Suprapubic skin (tissue), 3 donors: ENCODE measurements at regions not wholly inside any gene's neighbourhood (a gene's known extent, or its start where the extent isn't known, plus 50 kb on each side); places are given as distances from the start of the nearest gene placed in this dataset.

Source experiments
- EP300 ChIP-seq: sonication (generic); formaldehyde crosslinking; IDR thresholded peaks from one replicate; pipeline ENCODE4 v1.6.1; 2017; ENCODE audit warnings: antibody characterized with exemption
- TF ChIP-seq, protein P1 (sequence below), 2 donors: fragments of 200-600 bp in 1 of 2; fragments of 450-650 bp in 1 of 2; sonication (generic) in 1 of 2; IDR thresholded peaks; one replicate each; pipeline ENCODE4 v1.5.1; 2016 to 2019; ENCODE audit warnings: antibody characterized with exemption in 2 of 2, mild to moderate bottlenecking in 1 of 2, moderate library complexity in 1 of 2

DNA sequence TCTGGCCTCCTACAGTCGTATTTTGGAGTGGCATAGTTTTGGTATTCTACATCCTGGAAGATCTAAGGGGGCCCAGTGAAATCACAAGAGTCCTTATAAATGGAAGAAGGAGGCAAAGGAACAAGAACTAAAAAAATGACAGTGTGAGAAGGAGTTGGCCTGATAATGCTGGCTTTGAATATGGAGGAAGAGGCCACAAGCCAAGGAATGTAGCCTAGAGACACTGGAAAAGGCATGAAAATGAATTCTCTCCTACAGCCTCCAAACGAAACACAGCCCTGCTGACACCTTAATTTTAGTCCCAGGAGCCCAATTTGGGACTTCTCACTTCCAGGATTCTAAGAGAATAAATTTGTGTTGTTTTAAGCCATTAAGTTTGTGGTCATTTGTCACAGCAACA is 54.6 kb upstream of the LIPC start:
- TF ChIP-seq, protein P1, sequence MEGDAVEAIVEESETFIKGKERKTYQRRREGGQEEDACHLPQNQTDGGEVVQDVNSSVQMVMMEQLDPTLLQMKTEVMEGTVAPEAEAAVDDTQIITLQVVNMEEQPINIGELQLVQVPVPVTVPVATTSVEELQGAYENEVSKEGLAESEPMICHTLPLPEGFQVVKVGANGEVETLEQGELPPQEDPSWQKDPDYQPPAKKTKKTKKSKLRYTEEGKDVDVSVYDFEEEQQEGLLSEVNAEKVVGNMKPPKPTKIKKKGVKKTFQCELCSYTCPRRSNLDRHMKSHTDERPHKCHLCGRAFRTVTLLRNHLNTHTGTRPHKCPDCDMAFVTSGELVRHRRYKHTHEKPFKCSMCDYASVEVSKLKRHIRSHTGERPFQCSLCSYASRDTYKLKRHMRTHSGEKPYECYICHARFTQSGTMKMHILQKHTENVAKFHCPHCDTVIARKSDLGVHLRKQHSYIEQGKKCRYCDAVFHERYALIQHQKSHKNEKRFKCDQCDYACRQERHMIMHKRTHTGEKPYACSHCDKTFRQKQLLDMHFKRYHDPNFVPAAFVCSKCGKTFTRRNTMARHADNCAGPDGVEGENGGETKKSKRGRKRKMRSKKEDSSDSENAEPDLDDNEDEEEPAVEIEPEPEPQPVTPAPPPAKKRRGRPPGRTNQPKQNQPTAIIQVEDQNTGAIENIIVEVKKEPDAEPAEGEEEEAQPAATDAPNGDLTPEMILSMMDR (IDR thresholded peaks at IDR 0.05), result no peak
- TF ChIP-seq EP300, result no peak
